ENCODE measurements at regions not wholly inside any gene's neighbourhood (a gene's known extent, or its start where the extent isn't known, plus 50 kb on each side); places are given as distances from the start of the nearest gene placed in this dataset.
"Not testable (repeated sequence)": the region's sequence is repeated elsewhere in the genome, so short reads cannot be mapped to it uniquely, and the experiment has no call there.

DNA sequence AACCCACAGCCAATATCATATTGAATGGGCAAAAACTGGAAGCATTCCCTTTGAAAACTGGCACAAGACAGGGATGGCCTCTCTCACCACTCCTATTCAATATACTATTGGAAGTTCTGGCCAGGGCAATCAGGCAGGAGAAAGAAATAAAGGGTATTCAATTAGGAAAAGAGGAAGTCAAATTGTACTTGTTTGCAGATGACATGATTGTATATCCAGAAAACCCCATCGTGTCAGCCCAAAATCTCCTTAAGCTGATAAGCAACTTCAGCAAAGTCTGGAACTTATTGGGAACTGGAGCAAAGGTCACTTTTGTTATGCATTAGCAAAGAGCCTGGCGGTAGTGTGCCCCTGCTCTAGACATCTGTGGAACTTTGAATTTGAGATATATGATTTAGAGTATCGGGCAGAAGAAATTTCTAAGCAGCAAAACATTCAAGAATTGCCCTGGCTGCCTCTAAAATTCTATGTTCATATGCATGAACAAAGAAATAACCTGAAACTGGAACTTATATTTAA is 53.4 kb upstream of the PSMA1 start:
- H2AFZ ChIP-seq (ENCODE audit: low read length); H3K9me3 ChIP-seq (ENCODE audit: low read length); H3K79me2 ChIP-seq (ENCODE audit: insufficient read depth, low read depth, low read length); H3K9me2 ChIP-seq (ENCODE audit: insufficient read depth, low read length); H3K36me3 ChIP-seq (ENCODE audit: insufficient read depth, low read length); H3K4me2 ChIP-seq (ENCODE audit: low read length); BruUV-seq (replicated peaks); H3K27ac ChIP-seq (ENCODE audit: low read depth, low read length, poor library complexity, severe bottlenecking); intact Hi-C loops (cut with micrococcal nuclease; ENCODE audit: unreplicated experiment); POLR2A ChIA-PET; H3K4me3 ChIP-seq (ENCODE audit: low read depth, low read length, poor library complexity, severe bottlenecking); H4K20me1 ChIP-seq (ENCODE audit: insufficient read depth, low read length); H3K4me1 ChIP-seq (ENCODE audit: insufficient read depth, low read length, poor library complexity, severe bottlenecking); DNase-seq (ENCODE audit: low spot score); CTCF ChIA-PET (ENCODE audit: unreplicated experiment): not testable (repeated sequence)

DNA sequence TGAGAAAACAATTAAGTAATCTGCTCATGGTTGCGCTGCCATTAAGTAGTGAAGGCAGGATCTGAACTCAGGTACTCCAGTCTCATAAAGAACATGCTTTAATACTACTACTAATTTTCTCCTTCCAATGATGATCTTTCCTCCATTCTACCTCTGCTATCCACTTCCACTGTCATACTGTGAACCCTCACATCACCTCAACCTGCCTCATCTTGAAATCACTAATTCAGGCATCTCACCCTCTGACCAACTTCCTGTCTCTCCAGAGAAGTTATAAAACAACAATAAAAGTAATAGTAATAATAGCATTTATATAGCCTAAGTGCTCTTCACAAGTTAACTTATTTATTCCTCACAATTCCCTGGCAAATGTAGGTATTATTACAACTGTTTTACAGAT is 57.1 kb upstream of the PSMA1 start:
- CTCF ChIA-PET (ENCODE audit: unreplicated experiment), result no interaction called here
- H3K9me2 ChIP-seq (ENCODE audit: insufficient read depth, low read length), result no peaks in the 10 kb centered on the region
- H3K27ac ChIP-seq (ENCODE audit: low read depth, low read length, poor library complexity, severe bottlenecking), result no peak overlapping the region
- BruUV-seq (replicated peaks), result no TSS peak
- H3K4me1 ChIP-seq (ENCODE audit: insufficient read depth, low read length, poor library complexity, severe bottlenecking), result peaks cover 14% of the 10 kb centered on the region
- no peak overlapping the region for H3K4me2 ChIP-seq (ENCODE audit: low read length)
- POLR2A ChIA-PET, result interaction anchor here (1.5 kb wide), 1 partner anchor 57 kb away, joined by 4 read pairs; the partner anchor contains the start of gene PSMA1
- no peak overlapping the region for H3K4me3 ChIP-seq (ENCODE audit: low read depth, low read length, poor library complexity, severe bottlenecking)
- H2AFZ ChIP-seq (ENCODE audit: low read length), result no peak overlapping the region
- peaks cover 4% of the 10 kb centered on the region; the same call in 1 of the 2 replicates for H3K9me3 ChIP-seq (ENCODE audit: low read length)
- DNase-seq (ENCODE audit: low spot score), result no peak
- no peaks in the 10 kb centered on the region for H4K20me1 ChIP-seq (ENCODE audit: insufficient read depth, low read length)
- no peaks in the 10 kb centered on the region for H3K79me2 ChIP-seq (ENCODE audit: insufficient read depth, low read depth, low read length)
- intact Hi-C loops (cut with micrococcal nuclease; ENCODE audit: unreplicated experiment), result no loop called here
- H3K36me3 ChIP-seq (ENCODE audit: insufficient read depth, low read length), result 0 out of 2 replicates have a peak, but pooled peaks cover 4% of the 10 kb centered on the region
- TF ChIP-seq EZH2phosphoT487 (IDR thresholded peaks at IDR 0.05; ENCODE audit: borderline replicate concordance, low read depth, low read length), result no peak
- TF ChIP-seq, protein P1, sequence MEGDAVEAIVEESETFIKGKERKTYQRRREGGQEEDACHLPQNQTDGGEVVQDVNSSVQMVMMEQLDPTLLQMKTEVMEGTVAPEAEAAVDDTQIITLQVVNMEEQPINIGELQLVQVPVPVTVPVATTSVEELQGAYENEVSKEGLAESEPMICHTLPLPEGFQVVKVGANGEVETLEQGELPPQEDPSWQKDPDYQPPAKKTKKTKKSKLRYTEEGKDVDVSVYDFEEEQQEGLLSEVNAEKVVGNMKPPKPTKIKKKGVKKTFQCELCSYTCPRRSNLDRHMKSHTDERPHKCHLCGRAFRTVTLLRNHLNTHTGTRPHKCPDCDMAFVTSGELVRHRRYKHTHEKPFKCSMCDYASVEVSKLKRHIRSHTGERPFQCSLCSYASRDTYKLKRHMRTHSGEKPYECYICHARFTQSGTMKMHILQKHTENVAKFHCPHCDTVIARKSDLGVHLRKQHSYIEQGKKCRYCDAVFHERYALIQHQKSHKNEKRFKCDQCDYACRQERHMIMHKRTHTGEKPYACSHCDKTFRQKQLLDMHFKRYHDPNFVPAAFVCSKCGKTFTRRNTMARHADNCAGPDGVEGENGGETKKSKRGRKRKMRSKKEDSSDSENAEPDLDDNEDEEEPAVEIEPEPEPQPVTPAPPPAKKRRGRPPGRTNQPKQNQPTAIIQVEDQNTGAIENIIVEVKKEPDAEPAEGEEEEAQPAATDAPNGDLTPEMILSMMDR (conservative IDR thresholded peaks at IDR 0.05; ENCODE audit: low read length), result no peak

DNA sequence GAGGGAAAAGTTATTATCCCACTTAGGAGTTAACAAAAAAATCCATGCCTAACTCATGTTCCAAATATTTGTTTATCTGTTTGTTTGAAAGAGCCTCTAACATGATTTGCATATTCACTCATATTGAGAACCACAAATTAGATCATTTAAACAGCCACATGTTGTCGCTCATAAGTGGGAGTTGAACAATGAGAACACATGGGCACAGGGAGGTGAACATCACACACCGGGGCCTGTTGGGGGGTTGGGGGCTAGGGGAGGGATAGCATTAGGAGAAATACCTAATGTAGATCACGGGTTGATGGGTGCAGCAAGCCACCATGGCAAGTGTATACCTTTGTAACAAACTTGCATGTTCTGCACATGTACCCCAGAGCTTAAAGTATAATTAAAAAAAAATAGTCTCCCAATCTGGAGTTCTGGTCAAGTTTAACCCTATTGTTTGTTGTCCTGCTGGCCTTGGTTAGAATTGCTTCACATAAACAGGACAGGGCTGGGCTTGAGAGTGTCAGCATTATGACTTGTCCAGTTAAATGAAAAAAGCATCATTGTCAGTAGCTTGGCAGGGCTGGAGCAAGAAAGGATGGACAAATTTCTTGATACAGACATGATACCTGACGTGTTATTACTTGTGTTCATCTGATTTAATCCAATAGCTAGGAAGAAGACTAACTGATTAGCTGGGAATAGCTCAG is 57.8 kb upstream of the PSMA1 start:
- H3K27ac ChIP-seq (ENCODE audit: low read depth, low read length, poor library complexity, severe bottlenecking), result peak overlapping the region; percentile 47
- CTCF ChIA-PET (ENCODE audit: unreplicated experiment), result interaction anchor here (0.7 to 1.0 kb wide), 2 partner anchors 329 to 330 kb away, joined by 3 read pairs; no protein-coding TSS in a partner anchor
- intact Hi-C loops (cut with micrococcal nuclease; ENCODE audit: unreplicated experiment), result loop anchor here (2.0 kb wide), 1 partner anchor 57 kb away; the partner anchor contains the start of gene PSMA1
- H3K36me3 ChIP-seq (ENCODE audit: insufficient read depth, low read length), result 0 out of 2 replicates have a peak, but pooled peaks cover 4% of the 10 kb centered on the region
- no peaks in the 10 kb centered on the region for H3K9me2 ChIP-seq (ENCODE audit: insufficient read depth, low read length)
- H3K79me2 ChIP-seq (ENCODE audit: insufficient read depth, low read depth, low read length), result no peaks in the 10 kb centered on the region
- BruUV-seq (replicated peaks), result no TSS peak
- H3K4me2 ChIP-seq (ENCODE audit: low read length), result peak overlapping the region; percentile 67
- peaks cover 14% of the 10 kb centered on the region for H3K4me1 ChIP-seq (ENCODE audit: insufficient read depth, low read length, poor library complexity, severe bottlenecking)
- no peaks in the 10 kb centered on the region for H4K20me1 ChIP-seq (ENCODE audit: insufficient read depth, low read length)
- peak overlapping the region; percentile 48 for H3K4me3 ChIP-seq (ENCODE audit: low read depth, low read length, poor library complexity, severe bottlenecking)
- peaks cover 4% of the 10 kb centered on the region; the same call in 1 of the 2 replicates for H3K9me3 ChIP-seq (ENCODE audit: low read length)
- TF ChIP-seq, protein P1 (conservative IDR thresholded peaks at IDR 0.05; ENCODE audit: low read length), result no peak
- TF ChIP-seq EZH2phosphoT487 (IDR thresholded peaks at IDR 0.05; ENCODE audit: borderline replicate concordance, low read depth, low read length), result no peak
- POLR2A ChIA-PET, result interaction anchor here (0.6 to 1.8 kb wide), 10 partner anchors 12 to 685 kb away, joined by 3 to 13 read pairs (median 4); partner anchors contain the start of genes CYP2R1 and PSMA1
- no peak for DNase-seq (ENCODE audit: low spot score)
- peak overlapping the region; percentile 100 for H2AFZ ChIP-seq (ENCODE audit: low read length)

Data from OCI-LY7 (cell line).